Gastrocnemius medialis (tissue), 4 donors: ENCODE measurements at regions not wholly inside any gene's neighbourhood (a gene's known extent, or its start where the extent isn't known, plus 50 kb on each side); places are given as distances from the start of the nearest gene placed in this dataset.

Experiments used
- CTCF ChIP-seq, 5 experiments: fragments of 450-650 bp in 3 of 5; fragments of 200-600 bp in 2 of 5; sonication (generic) in 2 of 5; IDR thresholded peaks in 4 of 5; conservative IDR thresholded peaks in 1 of 5; 1 replicate in 4 of 5; 2 replicates in 1 of 5; pipeline ENCODE4 v1.5.1; 2016 to 2019; ENCODE audit warnings: antibody characterized with exemption in 5 of 5, mild to moderate bottlenecking in 3 of 5, moderate library complexity in 3 of 5
- POLR2A ChIP-seq, 2 donors: fragments of 450-650 bp; IDR thresholded peaks; one replicate each; pipeline ENCODE4 v1.6.1; 2017; ENCODE audit warnings: antibody characterized with exemption in 2 of 2, mild to moderate bottlenecking in 2 of 2, moderate library complexity in 2 of 2

GRCh38 chr13:47092202-47092601 is 195.3 kb upstream of the HTR2A start:
- TF ChIP-seq POLR2A (IDR thresholded peaks at IDR 0.05), result no peak
- TF ChIP-seq CTCF (IDR thresholded peaks at IDR 0.05 in 4 of 5, conservative IDR thresholded peaks at IDR 0.05 in 1 of 5), result no peak
